ENCODE measurements at regions not wholly inside any gene's neighbourhood (a gene's known extent, or its start where the extent isn't known, plus 50 kb on each side); places are given as distances from the start of the nearest gene placed in this dataset.
A peak's percentile ranks its signal among the peaks of the same experiment; 100 is the strongest.

GRCh38 chr13:47067306-47067705 lies 170.5 kb upstream of the HTR2A start:
- Mint-ChIP-seq H3K36me3 (ENCODE audit: low read depth) (no peaks in the 10 kb centered on the region), H3K9me3 (peaks cover 4% of the 10 kb centered on the region), H3K27ac (ENCODE audit: unreplicated experiment) (no peak overlapping the region), H3K4me1 (no peaks in the 10 kb centered on the region), H3K27me3 (ENCODE audit: low read depth) (no peaks in the 10 kb centered on the region), H3K4me3 (no peak overlapping the region)
- no peak for DNase-seq (ENCODE audit: low read depth, low spot score)
- TF ChIP-seq CTCF (conservative IDR thresholded peaks at IDR 0.05) = no peak

GRCh38 chr13:47066226-47066625 lies 169.4 kb upstream of the HTR2A start:
- no peaks in the 10 kb centered on the region for H3K4me1 Mint-ChIP-seq
- no peaks in the 10 kb centered on the region for H3K36me3 Mint-ChIP-seq (ENCODE audit: low read depth)
- no peak overlapping the region for H3K4me3 Mint-ChIP-seq
- no peak for TF ChIP-seq CTCF (conservative IDR thresholded peaks at IDR 0.05)
- DNase-seq (ENCODE audit: low read depth, low spot score) = no peak
- H3K27ac Mint-ChIP-seq (ENCODE audit: unreplicated experiment) = no peak overlapping the region
- no peaks in the 10 kb centered on the region for H3K27me3 Mint-ChIP-seq (ENCODE audit: low read depth)
- peaks cover 4% of the 10 kb centered on the region for H3K9me3 Mint-ChIP-seq

- H3K4me3 Mint-ChIP-seq = no peak overlapping the region
- H3K9me3 Mint-ChIP-seq = peaks cover 8% of the 10 kb centered on the region
- no peaks in the 10 kb centered on the region for H3K36me3 Mint-ChIP-seq (ENCODE audit: low read depth)
Measured at GRCh38 chr13:47064381-47064780, 167.5 kb upstream of the HTR2A start.

GRCh38 chr13:47049276-47049989 lies 152.6 kb upstream of the HTR2A start:
- Mint-ChIP-seq H3K4me1 (peaks cover 12% of the 10 kb centered on the region), H3K36me3 (ENCODE audit: low read depth) (no peaks in the 10 kb centered on the region), H3K27me3 (ENCODE audit: low read depth) (no peaks in the 10 kb centered on the region), H3K27ac (ENCODE audit: unreplicated experiment) (peak overlapping the region; percentile 19), H3K4me3 (no peak overlapping the region), H3K9me3 (no peaks in the 10 kb centered on the region)
- no peak for DNase-seq (ENCODE audit: low read depth, low spot score)
- TF ChIP-seq CTCF (conservative IDR thresholded peaks at IDR 0.05) = no peak

More at GRCh38 chr13:47064381-47064780, 167.5 kb upstream of the HTR2A start:
- no peaks in the 10 kb centered on the region for H3K27me3 Mint-ChIP-seq (ENCODE audit: low read depth)
- TF ChIP-seq CTCF (conservative IDR thresholded peaks at IDR 0.05) = no peak
- no peak for DNase-seq (ENCODE audit: low read depth, low spot score)
- no peaks in the 10 kb centered on the region for H3K4me1 Mint-ChIP-seq
- H3K27ac Mint-ChIP-seq (ENCODE audit: unreplicated experiment) = no peak overlapping the region

- no peaks in the 10 kb centered on the region for H3K36me3 Mint-ChIP-seq (ENCODE audit: low read depth)
- no peaks in the 10 kb centered on the region for H3K9me3 Mint-ChIP-seq
- DNase-seq (ENCODE audit: low read depth, low spot score) = no peak
- peaks cover 12% of the 10 kb centered on the region for H3K4me1 Mint-ChIP-seq
- no peaks in the 10 kb centered on the region for H3K27me3 Mint-ChIP-seq (ENCODE audit: low read depth)
- H3K4me3 Mint-ChIP-seq = no peak overlapping the region
- no peak overlapping the region for H3K27ac Mint-ChIP-seq (ENCODE audit: unreplicated experiment)
- no peak for TF ChIP-seq CTCF (conservative IDR thresholded peaks at IDR 0.05)
Measured at GRCh38 chr13:47046706-47047105, 149.9 kb upstream of the HTR2A start.

Measured in neural crest cell (in vitro differentiated cells).